Forelimb muscle (tissue), 1 donor: ENCODE measurements at regions not wholly inside any gene's neighbourhood (a gene's known extent, or its start where the extent isn't known, plus 50 kb on each side); places are given as distances from the start of the nearest gene placed in this dataset.

ENCODE experiments used
- DNase-seq: peaks from one replicate; pipeline ENCODE4 v3.0.0-alpha.2; 2013; ENCODE audit warnings: low read depth

- no peak for DNase-seq
These were observed 317.8 kb upstream of the AGTR1 start for GRCh38 chr3:148379763-148380382.

- no peak for DNase-seq
These were observed 316.7 kb upstream of the AGTR1 start for GRCh38 chr3:148381051-148381450.

- no peak for DNase-seq
These were observed 307.8 kb upstream of the AGTR1 start for GRCh38 chr3:148389916-148390315.

- no peak for DNase-seq
These were observed 301.9 kb upstream of the AGTR1 start for GRCh38 chr3:148395821-148396220.

- no peak for DNase-seq
These were observed 296.9 kb upstream of the AGTR1 start for GRCh38 chr3:148400754-148401153.

- no peak for DNase-seq
These were observed 289.0 kb upstream of the AGTR1 start for GRCh38 chr3:148408667-148409066.

- DNase-seq, result no peak
These were observed 277.5 kb upstream of the AGTR1 start for GRCh38 chr3:148420242-148420641.

GRCh38 chr3:148428862-148429605 is 268.7 kb upstream of the AGTR1 start:
- no peak for DNase-seq

- DNase-seq, result no peak
These were observed 264.0 kb upstream of the AGTR1 start for GRCh38 chr3:148433665-148434064.

GRCh38 chr3:148435534-148435933 is 262.2 kb upstream of the AGTR1 start:
- DNase-seq, result no peak

GRCh38 chr3:148439254-148439822 is 258.4 kb upstream of the AGTR1 start:
- DNase-seq, result no peak

GRCh38 chr3:148441191-148441590 is 256.5 kb upstream of the AGTR1 start:
- DNase-seq, result no peak

- no peak for DNase-seq
These were observed 246.9 kb upstream of the AGTR1 start for GRCh38 chr3:148450819-148451218.

GRCh38 chr3:148451969-148452368 is 245.7 kb upstream of the AGTR1 start:
- no peak for DNase-seq

- DNase-seq, result no peak
These were observed 243.9 kb upstream of the AGTR1 start for GRCh38 chr3:148453781-148454191.

- DNase-seq, result peak; percentile 39
These were observed 242.6 kb upstream of the AGTR1 start for GRCh38 chr3:148455098-148455497.

- peak; percentile 25 for DNase-seq
These were observed 239.8 kb upstream of the AGTR1 start for GRCh38 chr3:148457886-148458285.

GRCh38 chr3:148459931-148460513 is 237.7 kb upstream of the AGTR1 start:
- DNase-seq, result no peak

- no peak for DNase-seq
These were observed 237.0 kb upstream of the AGTR1 start for GRCh38 chr3:148460686-148461085.

GRCh38 chr3:148464246-148464645 is 233.5 kb upstream of the AGTR1 start:
- DNase-seq, result no peak

- DNase-seq, result no peak
These were observed 231.6 kb upstream of the AGTR1 start for GRCh38 chr3:148466143-148466542.

- no peak for DNase-seq
These were observed 230.5 kb upstream of the AGTR1 start for GRCh38 chr3:148466980-148467740.
